SK-N-SH (cell line): ENCODE measurements at regions not wholly inside any gene's neighbourhood (a gene's known extent, or its start where the extent isn't known, plus 50 kb on each side); places are given as distances from the start of the nearest gene placed in this dataset.

ENCODE experiments used
- CTCF ChIA-PET: fragments of 300-600, 350-600 bp; formaldehyde crosslinking; extraction: SDS; loops from one replicate; lab custom pipeline; 2021; lab: Yijun Ruan, JAX
- POLR2A ChIA-PET: fragments of 350-600 bp; sonication (Branson Sonifier 250); formaldehyde crosslinking; extraction: SDS; loops from one replicate; lab custom pipeline; 2020; ENCODE audit warnings: antibody characterized with exemption, inconsistent platforms; lab: Yijun Ruan, JAX
- DNase-seq: peaks from one replicate; pipeline ENCODE4 v3.0.0; 2012
- H2AFZ ChIP-seq: fragments of 200-600 bp; sonication (generic); 2 replicates; pipeline ENCODE4 v1.8.1; 2016; ENCODE audit warnings: antibody characterized with exemption, mild to moderate bottlenecking, low read depth
- H3F3A ChIP-seq: fragments of 200-600 bp; sonication (generic); replicated peaks from 2 replicates; pipeline ENCODE3; 2016; ENCODE audit warnings: antibody characterized with exemption, mild to moderate bottlenecking; ENCODE audit not compliant: insufficient read depth
- H3K27ac ChIP-seq, 2 experiments: fragments of 200-500 bp in 1 of 2; fragments of 200-600 bp in 1 of 2; sonication (Bioruptor generic) in 1 of 2; sonication (generic), shearing (Covaris generic) in 1 of 2; 2 replicates each; pipeline versions ENCODE4 v1.5.1 to v1.6.1; 2014 to 2016; ENCODE audit warnings: low read depth in 2 of 2, inconsistent platforms in 1 of 2, low read length in 1 of 2, mild to moderate bottlenecking in 1 of 2, mixed read lengths in 1 of 2
- H3K27me3 ChIP-seq: fragments of 200-600 bp; sonication (generic), shearing (Covaris generic); 2 replicates; pipeline ENCODE4 v1.6.1; 2016; ENCODE audit warnings: mixed run types; ENCODE audit not compliant: insufficient read depth
- H3K36me3 ChIP-seq, 2 experiments: fragments of 200-500 bp in 1 of 2; fragments of 200-600 bp in 1 of 2; sonication (Bioruptor generic) in 1 of 2; sonication (generic) in 1 of 2; replicated peaks in 1 of 2; 2 replicates each; pipeline versions ENCODE3 to v1.5.1; 2014 to 2016; ENCODE audit warnings: low read length in 1 of 2, mild to moderate bottlenecking in 1 of 2; ENCODE audit not compliant: insufficient read depth in 2 of 2, control insufficient read depth in 1 of 2
- H3K4me1 ChIP-seq, 2 experiments: fragments of 200-500 bp in 1 of 2; fragments of 200-600 bp in 1 of 2; sonication (Bioruptor generic) in 1 of 2; sonication (generic), shearing (Covaris generic) in 1 of 2; 2 replicates each; pipeline versions ENCODE4 v1.5.1 to v1.6.1; 2014 to 2016; ENCODE audit warnings: low read depth in 1 of 2, low read length in 1 of 2, mixed run types in 1 of 2; ENCODE audit not compliant: insufficient read depth in 2 of 2, control insufficient read depth in 1 of 2
- H3K4me2 ChIP-seq: fragments of 200-600 bp; sonication (generic), shearing (Covaris generic); 2 replicates; pipeline ENCODE4 v1.6.1; 2017; ENCODE audit warnings: mixed run types
- H3K4me3 ChIP-seq, 2 experiments: fragments of 200-500 bp in 1 of 2; fragments of 200-600 bp in 1 of 2; sonication (Bioruptor generic) in 1 of 2; sonication (generic), shearing (Covaris generic) in 1 of 2; 2 replicates each; pipeline versions ENCODE4 v1.5.1 to v1.8.1; 2014 to 2016; ENCODE audit warnings: low read depth in 2 of 2, inconsistent platforms in 1 of 2, low read length in 1 of 2, mild to moderate bottlenecking in 1 of 2, mixed read lengths in 1 of 2, moderate library complexity in 1 of 2
- H3K79me2 ChIP-seq: fragments of 200-600 bp; sonication (generic); 2 replicates; pipeline ENCODE4 v1.8.1; 2017; ENCODE audit warnings: mild to moderate bottlenecking; ENCODE audit not compliant: insufficient read depth
- H3K9ac ChIP-seq: fragments of 200-600 bp; sonication (generic); 2 replicates; pipeline ENCODE4 v1.6.1; 2017; ENCODE audit warnings: mixed run types
- H3K9me2 ChIP-seq: fragments of 200-600 bp; sonication (generic); 2 replicates; pipeline ENCODE4 v1.6.1; 2017; ENCODE audit warnings: mixed run types
- H3K9me3 ChIP-seq: fragments of 200-600 bp; sonication (generic); 2 replicates; pipeline ENCODE4 v1.6.1; 2017; ENCODE audit warnings: mixed run types, mild to moderate bottlenecking, moderate library complexity
- H4K20me1 ChIP-seq: fragments of 200-600 bp; sonication (generic); 2 replicates; pipeline ENCODE4 v1.6.1; 2017; ENCODE audit warnings: mild to moderate bottlenecking, mixed run types; ENCODE audit not compliant: insufficient read depth
- CHD2 ChIP-seq: fragments of 150-350 bp; IDR thresholded peaks from 2 replicates; pipeline ENCODE4 v1.6.1; 2018; ENCODE audit warnings: low read length; ENCODE audit not compliant: partially characterized antibody
- ELF1 ChIP-seq: IDR thresholded peaks from 2 replicates; pipeline ENCODE4 v1.4.0; 2012
- EZH2phosphoT487 ChIP-seq: fragments of 200-600 bp; sonication (generic); IDR thresholded peaks from 2 replicates; pipeline ENCODE4 v1.6.1; 2017; ENCODE audit warnings: low read depth, mixed run types, mild to moderate bottlenecking, antibody characterized with exemption, moderate library complexity, borderline replicate concordance
- FOSL2 ChIP-seq: IDR thresholded peaks from 2 replicates; pipeline ENCODE4 v1.4.0; 2012; ENCODE audit warnings: low read depth, mild to moderate bottlenecking, moderate library complexity, borderline replicate concordance
- FOXM1 ChIP-seq: IDR thresholded peaks from 2 replicates; pipeline ENCODE4 v1.4.0; 2012; ENCODE audit warnings: low read depth, mild to moderate bottlenecking
- GABPA ChIP-seq: IDR thresholded peaks from 2 replicates; pipeline ENCODE4 v1.4.0; 2012; ENCODE audit warnings: low read depth, mild to moderate bottlenecking
- GATA2 ChIP-seq: sonication (generic); formaldehyde crosslinking; IDR thresholded peaks from 2 replicates; pipeline ENCODE4 v1.5.0; 2020; ENCODE audit warnings: mild to moderate bottlenecking, missing genetic modification reagents
- MXI1 ChIP-seq: IDR thresholded peaks from 2 replicates; pipeline ENCODE4 v1.6.1; 2012; ENCODE audit warnings: mild to moderate bottlenecking, low read depth, low read length, improper control_type of control experiment
- NRF1 ChIP-seq: IDR thresholded peaks from 2 replicates; pipeline ENCODE4 v1.6.1; 2012; ENCODE audit warnings: low read depth, mild to moderate bottlenecking, low read length
- POLR2AphosphoS5 ChIP-seq: IDR thresholded peaks from 2 replicates; pipeline ENCODE4 v1.6.1; 2012; ENCODE audit warnings: low read depth, low read length
- RAD21 ChIP-seq: IDR thresholded peaks from 2 replicates; pipeline ENCODE4 v1.6.1; 2012; ENCODE audit warnings: mild to moderate bottlenecking, low read length
- RCOR1 ChIP-seq: fragments of 150-350 bp; IDR thresholded peaks from 2 replicates; pipeline ENCODE4 v1.6.1; 2017; ENCODE audit warnings: antibody characterized with exemption, low read length
- RXRA ChIP-seq: IDR thresholded peaks from 2 replicates; pipeline ENCODE4 v1.4.0; 2012; ENCODE audit warnings: low read depth, mild to moderate bottlenecking, borderline replicate concordance
- SMC3 ChIP-seq: IDR thresholded peaks from 2 replicates; pipeline ENCODE4 v1.6.1; 2012; ENCODE audit warnings: low read depth, low read length, improper control_type of control experiment
- TEAD4 ChIP-seq: IDR thresholded peaks from 2 replicates; pipeline ENCODE4 v1.4.0; 2012; ENCODE audit warnings: mild to moderate bottlenecking, borderline replicate concordance; ENCODE audit not compliant: insufficient read depth
- YY1 ChIP-seq: IDR thresholded peaks from 2 replicates; pipeline ENCODE4 v1.4.0; 2012; ENCODE audit warnings: low read depth, mild to moderate bottlenecking
- TF ChIP-seq, protein P1 (sequence below): IDR thresholded peaks from 2 replicates; pipeline ENCODE4 v1.6.1; 2012; ENCODE audit warnings: mild to moderate bottlenecking, low read depth, low read length, moderate library complexity
- TF ChIP-seq, protein P2 (sequence below): fragments of 150-350 bp; IDR thresholded peaks from 2 replicates; pipeline ENCODE4 v1.6.1; 2016; ENCODE audit warnings: mild to moderate bottlenecking, low read depth, low read length
- TF ChIP-seq, protein P3 (sequence below): IDR thresholded peaks from 2 replicates; pipeline ENCODE4 v1.4.0; 2012; ENCODE audit warnings: low read depth, borderline replicate concordance
- TF ChIP-seq, protein P4 (sequence below): IDR thresholded peaks from 2 replicates; pipeline ENCODE4 v1.4.0; 2012; ENCODE audit warnings: low read depth

DNA sequence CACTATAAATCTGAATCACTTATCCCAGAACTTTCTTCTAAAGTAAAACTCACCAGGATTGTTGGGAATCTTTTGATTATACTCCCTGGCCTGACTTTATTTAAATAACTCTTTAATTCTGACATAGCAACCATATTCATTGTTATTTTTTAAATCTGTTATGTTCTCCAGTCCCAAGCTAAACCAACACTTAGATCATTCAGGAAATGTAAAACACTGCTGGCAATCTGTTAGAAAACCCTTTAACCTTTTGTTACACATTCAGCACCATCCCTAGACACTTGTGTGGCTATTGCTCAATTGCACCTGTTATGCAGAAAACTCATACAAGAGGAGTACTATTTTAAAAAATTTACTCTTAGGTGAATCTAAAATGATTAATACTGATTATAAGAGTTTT lies 101.8 kb upstream of the NHSL1 start:
- H3K4me2 ChIP-seq = no peak overlapping the region
- ChIA-PET POLR2A (no interaction called here), CTCF (interaction anchor here (1.4 kb wide), 1 partner anchor 12 kb away, joined by 4 read pairs; no protein-coding TSS in a partner anchor)
- no peaks in the 10 kb centered on the region for H3K4me1 ChIP-seq
- peaks cover 4% of the 10 kb centered on the region for H3F3A ChIP-seq
- no peaks in the 10 kb centered on the region for H3K9me3 ChIP-seq
- H2AFZ ChIP-seq = no peak overlapping the region
- no peaks in the 10 kb centered on the region for H3K36me3 ChIP-seq
- H3K4me3 ChIP-seq = no peak overlapping the region
- DNase-seq = no peak
- no peaks in the 10 kb centered on the region for H3K79me2 ChIP-seq
- no peaks in the 10 kb centered on the region for H4K20me1 ChIP-seq
- H3K27ac ChIP-seq = no peak overlapping the region
- TF ChIP-seq RAD21 (no peak), RCOR1 (no peak), RXRA (no peak), YY1 (no peak), NRF1 (no peak), MXI1 (no peak), FOSL2 (no peak), GATA2 (CRISPR knock-in tag) (no peak), TEAD4 (no peak), ELF1 (no peak), EZH2phosphoT487 (no peak), POLR2AphosphoS5 (no peak), CHD2 (no peak), SMC3 (no peak), GABPA (no peak), FOXM1 (no peak)
- TF ChIP-seq, protein P1, sequence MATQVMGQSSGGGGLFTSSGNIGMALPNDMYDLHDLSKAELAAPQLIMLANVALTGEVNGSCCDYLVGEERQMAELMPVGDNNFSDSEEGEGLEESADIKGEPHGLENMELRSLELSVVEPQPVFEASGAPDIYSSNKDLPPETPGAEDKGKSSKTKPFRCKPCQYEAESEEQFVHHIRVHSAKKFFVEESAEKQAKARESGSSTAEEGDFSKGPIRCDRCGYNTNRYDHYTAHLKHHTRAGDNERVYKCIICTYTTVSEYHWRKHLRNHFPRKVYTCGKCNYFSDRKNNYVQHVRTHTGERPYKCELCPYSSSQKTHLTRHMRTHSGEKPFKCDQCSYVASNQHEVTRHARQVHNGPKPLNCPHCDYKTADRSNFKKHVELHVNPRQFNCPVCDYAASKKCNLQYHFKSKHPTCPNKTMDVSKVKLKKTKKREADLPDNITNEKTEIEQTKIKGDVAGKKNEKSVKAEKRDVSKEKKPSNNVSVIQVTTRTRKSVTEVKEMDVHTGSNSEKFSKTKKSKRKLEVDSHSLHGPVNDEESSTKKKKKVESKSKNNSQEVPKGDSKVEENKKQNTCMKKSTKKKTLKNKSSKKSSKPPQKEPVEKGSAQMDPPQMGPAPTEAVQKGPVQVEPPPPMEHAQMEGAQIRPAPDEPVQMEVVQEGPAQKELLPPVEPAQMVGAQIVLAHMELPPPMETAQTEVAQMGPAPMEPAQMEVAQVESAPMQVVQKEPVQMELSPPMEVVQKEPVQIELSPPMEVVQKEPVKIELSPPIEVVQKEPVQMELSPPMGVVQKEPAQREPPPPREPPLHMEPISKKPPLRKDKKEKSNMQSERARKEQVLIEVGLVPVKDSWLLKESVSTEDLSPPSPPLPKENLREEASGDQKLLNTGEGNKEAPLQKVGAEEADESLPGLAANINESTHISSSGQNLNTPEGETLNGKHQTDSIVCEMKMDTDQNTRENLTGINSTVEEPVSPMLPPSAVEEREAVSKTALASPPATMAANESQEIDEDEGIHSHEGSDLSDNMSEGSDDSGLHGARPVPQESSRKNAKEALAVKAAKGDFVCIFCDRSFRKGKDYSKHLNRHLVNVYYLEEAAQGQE = no peak
- TF ChIP-seq, protein P2, sequence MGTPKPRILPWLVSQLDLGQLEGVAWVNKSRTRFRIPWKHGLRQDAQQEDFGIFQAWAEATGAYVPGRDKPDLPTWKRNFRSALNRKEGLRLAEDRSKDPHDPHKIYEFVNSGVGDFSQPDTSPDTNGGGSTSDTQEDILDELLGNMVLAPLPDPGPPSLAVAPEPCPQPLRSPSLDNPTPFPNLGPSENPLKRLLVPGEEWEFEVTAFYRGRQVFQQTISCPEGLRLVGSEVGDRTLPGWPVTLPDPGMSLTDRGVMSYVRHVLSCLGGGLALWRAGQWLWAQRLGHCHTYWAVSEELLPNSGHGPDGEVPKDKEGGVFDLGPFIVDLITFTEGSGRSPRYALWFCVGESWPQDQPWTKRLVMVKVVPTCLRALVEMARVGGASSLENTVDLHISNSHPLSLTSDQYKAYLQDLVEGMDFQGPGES = no peak
- TF ChIP-seq, protein P3, sequence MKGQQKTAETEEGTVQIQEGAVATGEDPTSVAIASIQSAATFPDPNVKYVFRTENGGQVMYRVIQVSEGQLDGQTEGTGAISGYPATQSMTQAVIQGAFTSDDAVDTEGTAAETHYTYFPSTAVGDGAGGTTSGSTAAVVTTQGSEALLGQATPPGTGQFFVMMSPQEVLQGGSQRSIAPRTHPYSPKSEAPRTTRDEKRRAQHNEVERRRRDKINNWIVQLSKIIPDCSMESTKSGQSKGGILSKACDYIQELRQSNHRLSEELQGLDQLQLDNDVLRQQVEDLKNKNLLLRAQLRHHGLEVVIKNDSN = no peak
- TF ChIP-seq, protein P4, sequence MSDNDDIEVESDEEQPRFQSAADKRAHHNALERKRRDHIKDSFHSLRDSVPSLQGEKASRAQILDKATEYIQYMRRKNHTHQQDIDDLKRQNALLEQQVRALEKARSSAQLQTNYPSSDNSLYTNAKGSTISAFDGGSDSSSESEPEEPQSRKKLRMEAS = no peak
- H3K9ac ChIP-seq = no peak overlapping the region
- H3K27me3 ChIP-seq = peaks cover 24% of the 10 kb centered on the region; the same call in 1 of the 2 replicates
- H3K9me2 ChIP-seq = 0 out of 2 replicates have a peak, but pooled peaks cover 2% of the 10 kb centered on the region
